Ureter (tissue), 1 donor: ENCODE measurements at regions not wholly inside any gene's neighbourhood (a gene's known extent, or its start where the extent isn't known, plus 50 kb on each side); places are given as distances from the start of the nearest gene placed in this dataset.

Experiments
- DNase-seq: peaks from one replicate; pipeline ENCODE4 v3.0.0-alpha.2; 2020; ENCODE audit warnings: low spot score
- donor health status: DM: yes; HTN: yes; CAD: no.

DNA sequence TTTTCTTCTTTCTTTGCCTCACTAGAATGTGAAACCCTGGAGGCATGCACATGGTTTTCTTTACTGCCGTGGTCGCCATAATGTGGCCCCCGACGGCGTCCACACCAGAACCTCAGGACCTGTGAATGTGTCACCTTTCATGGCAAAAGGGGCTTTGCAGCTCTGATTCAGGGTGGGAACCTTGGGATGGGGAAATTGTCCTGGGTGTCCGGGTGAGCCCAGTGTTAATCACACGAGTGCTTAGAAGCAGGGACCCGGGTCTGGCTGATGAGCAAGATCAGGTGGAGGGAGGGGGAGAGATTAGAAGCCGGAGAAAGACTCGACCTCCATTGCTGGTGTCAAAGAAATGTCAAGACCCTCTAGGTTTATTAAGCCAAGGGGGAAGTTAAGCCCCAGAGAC is 74.7 kb upstream of the SHISAL1 start:
- no peak for DNase-seq

DNA sequence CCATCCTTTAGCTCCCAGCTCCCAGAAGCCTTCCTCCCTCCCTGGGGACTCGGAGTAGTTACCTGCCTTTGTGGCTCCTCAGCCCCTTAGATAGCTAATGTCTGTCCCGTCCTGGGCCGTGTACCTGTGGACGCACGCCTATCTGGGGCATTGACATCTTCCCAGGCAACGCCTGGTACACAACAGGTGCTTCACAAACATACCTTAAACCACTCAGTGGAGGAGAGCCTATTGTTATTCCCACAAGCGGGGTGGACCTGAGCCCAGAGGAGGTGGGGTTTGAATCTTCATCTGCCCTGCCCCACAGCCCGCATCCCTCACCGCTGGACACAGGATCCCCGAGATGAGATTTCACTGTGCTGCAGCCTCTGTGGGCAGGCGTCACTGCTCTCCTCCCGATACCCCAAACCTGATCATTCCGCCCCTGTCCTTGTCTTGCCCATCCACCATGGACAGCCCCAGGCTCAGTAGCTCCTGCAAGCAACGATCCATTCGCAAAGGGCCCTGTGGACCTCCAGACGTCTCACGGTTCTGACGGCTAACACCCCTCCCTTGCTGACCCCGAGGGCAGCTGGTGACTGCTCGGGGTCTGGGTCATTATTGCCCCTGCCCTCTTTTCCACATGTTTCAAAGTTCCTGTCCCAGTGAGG is 73.8 kb upstream of the SHISAL1 start:
- no peak for DNase-seq

DNA sequence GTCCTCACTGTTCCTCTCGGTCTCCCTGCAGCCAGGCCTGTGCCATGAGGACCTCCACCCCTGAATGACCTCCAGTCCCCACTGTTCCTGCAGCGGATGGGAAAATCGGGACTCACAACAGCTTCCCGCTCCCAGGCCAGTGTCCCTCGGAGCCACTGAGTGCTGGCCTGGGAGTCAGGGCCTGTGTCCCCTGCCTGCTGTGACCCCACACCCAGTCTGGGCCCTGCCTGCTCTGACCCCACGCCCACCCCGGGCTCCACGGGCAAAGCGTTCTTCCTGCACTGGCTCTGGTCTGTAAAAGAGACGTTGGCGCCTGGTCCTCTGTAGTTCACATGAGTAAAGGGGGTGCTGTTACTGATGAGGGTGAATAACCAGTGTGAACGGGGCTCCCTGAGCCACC is 73.0 kb upstream of the SHISAL1 start:
- DNase-seq = no peak

GRCh38 chr22:44385296-44385610 is 72.5 kb upstream of the SHISAL1 start:
- no peak for DNase-seq

GRCh38 chr22:44384563-44385295 is 72.0 kb upstream of the SHISAL1 start:
- DNase-seq = no peak

GRCh38 chr22:44383652-44384562 is 71.2 kb upstream of the SHISAL1 start:
- no peak for DNase-seq

GRCh38 chr22:44383064-44383575 is 70.4 kb upstream of the SHISAL1 start:
- DNase-seq = no peak

DNA sequence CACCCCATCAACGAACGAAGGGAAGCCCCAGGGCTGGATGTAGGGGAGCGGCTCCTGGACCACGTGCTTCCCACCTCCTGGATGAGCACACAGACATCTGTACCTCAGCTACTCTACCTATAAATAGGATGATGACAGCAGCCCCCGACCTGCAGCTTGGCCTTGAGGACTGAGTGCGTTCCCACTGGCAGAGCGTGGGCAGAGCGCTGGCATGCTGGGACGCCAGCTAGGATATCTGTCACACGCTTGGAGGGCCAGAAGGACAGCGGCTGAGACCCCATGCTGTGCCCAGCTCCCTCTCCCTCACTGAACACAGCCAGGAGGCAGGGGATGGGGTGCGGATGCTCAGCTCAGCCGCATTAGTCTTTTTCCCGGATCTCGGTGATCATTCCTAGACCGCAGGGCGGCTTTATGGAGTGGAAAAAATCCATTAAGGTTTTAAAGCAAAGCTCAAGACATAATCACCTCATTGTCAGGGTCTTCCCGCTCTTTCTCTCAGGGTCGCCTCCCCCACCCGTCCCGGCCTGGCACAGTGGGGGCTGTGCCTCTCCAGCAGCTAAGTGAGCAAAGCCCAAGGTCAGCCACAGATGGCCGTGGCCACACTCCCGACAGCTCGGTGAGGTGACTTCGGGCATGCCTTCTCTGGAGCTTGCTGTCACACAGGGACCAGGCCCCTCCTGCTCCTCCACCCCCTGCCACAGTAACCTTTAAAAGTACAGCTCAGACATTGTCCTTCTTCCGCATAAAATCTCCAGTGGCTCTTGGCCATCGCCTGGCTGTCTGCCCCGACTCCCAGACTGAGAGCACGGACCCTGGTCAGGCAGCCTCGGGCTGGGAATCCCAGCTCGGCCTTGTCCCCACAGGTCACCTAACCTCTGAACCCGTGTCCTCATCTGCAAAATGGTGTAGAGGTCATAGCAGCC is 69.6 kb upstream of the SHISAL1 start:
- no peak for DNase-seq

DNA sequence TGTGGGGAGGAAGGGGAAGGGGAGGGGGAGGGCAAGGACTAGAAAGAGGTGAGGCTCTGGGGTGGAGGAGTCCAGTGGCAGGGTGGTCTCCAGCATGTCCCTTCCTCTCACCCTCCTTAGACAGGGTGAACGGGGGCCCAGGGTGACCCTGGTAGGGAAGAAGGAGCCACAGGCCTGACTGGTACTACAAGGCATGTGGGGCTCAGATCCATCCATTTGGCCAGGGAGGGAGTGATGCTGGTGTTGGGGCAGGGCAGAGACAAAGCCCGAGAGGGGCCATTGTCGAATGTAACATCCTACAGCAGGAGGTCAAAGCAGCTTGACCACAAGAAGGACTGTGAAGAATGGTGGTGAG is 69.0 kb upstream of the SHISAL1 start:
- DNase-seq = no peak

DNA sequence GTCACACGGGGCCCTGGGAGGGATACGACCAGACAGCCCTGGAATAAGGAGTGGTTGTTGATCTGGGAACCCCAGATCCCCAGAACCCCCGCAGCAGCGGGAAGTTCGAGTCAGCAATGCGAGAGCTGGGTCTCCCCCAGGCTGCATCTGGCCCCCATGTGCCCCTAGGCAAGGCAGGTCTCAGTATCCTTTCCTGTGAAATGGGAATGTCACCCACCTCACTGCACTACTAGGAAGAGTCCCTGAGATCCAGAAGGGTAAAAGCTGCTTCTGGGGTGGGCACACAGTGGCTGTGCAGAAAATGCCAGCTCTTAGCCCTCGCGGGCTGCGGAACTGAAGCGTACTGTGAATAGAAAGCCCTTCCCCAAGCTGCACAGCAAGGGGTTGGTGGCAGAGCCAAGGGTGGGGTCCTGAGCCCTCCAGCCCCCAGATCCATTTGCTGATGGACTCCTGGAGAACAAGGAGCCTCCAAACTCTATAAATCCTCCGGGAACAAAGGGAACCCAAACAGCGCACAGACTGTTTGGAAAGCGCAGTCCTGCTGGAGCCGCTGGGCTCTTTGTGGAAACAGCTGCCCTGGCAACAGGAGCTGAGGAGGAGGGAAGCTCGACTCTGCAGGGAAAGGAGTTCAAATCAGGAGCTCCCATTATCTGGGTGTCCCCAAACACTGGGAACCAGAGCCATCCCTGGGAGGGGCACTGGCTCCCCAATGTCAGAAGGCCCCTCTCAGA is 68.2 kb upstream of the SHISAL1 start:
- DNase-seq = no peak

GRCh38 chr22:44379817-44380755 is 67.3 kb upstream of the SHISAL1 start:
- DNase-seq = no peak

DNA sequence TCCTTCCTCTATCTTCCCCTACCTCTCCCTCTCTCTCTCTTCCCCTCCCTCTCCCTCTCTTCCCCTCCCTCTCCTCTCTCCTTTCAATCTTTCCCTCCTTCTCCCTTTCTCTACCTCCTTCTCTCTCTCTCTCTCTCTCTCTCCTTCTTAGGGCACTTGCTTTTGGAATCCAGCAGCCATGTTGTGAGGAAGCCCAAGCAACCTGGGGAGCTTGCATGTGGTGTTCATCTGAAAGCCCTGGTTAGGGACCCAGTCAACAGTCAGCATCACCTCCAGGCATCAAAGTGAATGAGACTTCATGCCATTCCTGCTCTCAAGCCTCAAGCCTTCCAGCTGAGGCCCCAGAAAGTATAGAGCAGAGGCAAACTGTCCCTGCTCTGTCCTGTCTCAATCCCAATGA is 65.6 kb upstream of the SHISAL1 start:
- no peak for DNase-seq

DNA sequence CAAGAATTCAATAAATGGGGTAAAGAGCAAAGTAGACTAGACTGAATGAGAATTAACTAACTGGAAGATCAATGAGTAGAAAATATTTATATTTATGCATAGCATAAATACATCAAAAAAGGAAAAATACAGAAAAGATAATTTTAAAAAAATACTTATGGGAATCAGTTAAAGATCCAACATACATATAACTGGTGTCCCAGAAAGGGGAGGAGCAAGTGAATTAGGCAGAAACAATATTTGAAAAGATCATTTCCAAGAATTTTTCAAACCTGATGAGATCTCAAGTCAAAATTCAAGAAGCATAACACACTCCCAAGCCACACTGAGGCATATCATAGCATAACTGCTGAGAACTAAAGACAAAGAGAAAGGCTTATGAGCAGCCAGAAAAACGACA is 62.7 kb upstream of the SHISAL1 start:
- DNase-seq = no peak

GRCh38 chr22:44373234-44373633 is 60.5 kb upstream of the SHISAL1 start:
- DNase-seq = no peak

DNA sequence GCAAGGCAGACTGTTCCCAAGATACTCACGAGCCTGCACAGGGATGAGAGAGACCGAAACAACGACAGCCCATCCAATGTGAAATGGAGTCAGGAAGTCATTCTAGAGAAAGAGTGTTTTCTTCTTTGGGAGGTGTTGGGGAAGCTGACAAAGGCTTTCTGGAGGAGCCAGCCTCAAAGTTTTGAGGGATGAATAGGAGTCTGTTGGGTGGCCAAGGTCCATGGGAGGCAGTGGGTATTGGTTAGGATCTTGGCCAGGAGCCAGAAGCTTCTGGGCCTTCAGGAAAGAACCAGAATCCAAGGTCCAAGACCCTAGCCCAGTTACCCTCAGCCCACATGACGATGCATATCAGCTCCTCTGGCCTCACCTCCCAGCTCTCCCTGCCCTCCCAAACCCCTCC is 59.9 kb upstream of the SHISAL1 start:
- DNase-seq = no peak

GRCh38 chr22:44371741-44372525 is 59.2 kb upstream of the SHISAL1 start:
- DNase-seq = no peak

DNA sequence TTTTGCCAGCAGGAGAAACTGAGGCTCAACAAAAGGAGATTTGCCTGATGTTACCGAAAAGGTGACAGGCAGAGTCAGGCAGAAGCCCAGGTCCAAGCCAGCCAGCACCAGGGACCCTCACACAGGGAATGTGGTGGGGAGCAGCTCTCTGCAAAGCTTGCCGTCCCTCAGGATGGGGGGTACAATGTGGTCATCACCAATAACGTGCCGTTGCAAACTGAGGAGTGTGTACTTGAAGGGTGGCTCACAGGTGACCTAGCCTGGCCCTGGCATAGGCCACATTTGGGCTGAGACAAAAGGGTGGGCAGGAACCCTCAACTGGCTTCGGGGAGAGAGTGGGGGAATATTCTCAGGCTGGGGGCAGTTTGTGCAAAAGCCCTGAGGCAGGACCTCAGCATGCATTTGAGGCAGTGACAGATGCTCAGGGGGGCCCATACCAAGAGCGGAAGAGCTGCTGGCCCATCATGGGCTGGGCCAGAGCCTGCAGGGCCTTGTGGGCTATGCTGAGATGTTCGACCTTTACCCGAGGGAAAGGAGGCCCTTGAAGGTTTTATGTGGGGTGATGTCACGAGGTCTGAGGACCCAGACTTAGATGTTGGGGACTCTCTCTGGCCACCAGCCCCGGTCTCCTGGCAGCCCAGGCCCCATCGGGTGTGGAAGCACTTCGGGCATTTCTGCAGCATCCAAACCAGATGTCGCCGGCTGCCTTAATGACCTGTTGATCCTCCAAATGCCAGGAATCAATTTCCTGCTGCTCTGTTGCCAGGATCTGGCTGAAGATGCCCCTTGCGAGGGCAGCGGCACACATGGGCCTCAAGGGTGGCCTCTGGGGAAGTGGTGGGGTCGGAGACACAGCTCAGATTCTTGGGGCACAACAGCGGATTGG is 57.4 kb upstream of the SHISAL1 start:
- DNase-seq = no peak

GRCh38 chr22:44369293-44369661 is 56.5 kb upstream of the SHISAL1 start:
- DNase-seq = no peak
